Rectal smooth muscle tissue (tissue), 1 donor: ENCODE measurements at regions not wholly inside any gene's neighbourhood (a gene's known extent, or its start where the extent isn't known, plus 50 kb on each side); places are given as distances from the start of the nearest gene placed in this dataset.
A peak's percentile ranks its signal among the peaks of the same experiment; 100 is the strongest.
"Not testable (repeated sequence)": the region's sequence is repeated elsewhere in the genome, so short reads cannot be mapped to it uniquely, and the experiment has no call there.

ENCODE experiments used
- H3K27ac ChIP-seq: one replicate; pipeline ENCODE4 v1.7.0; 2013; ENCODE audit warnings: low read depth, low read length, inconsistent platforms
- H3K27me3 ChIP-seq: one replicate; pipeline ENCODE4 v1.7.0; 2013; ENCODE audit warnings: low read length; ENCODE audit not compliant: control insufficient read depth, insufficient read depth
- H3K36me3 ChIP-seq: one replicate; pipeline ENCODE4 v1.7.0; 2013; ENCODE audit warnings: low read length; ENCODE audit not compliant: control insufficient read depth, insufficient read depth
- H3K4me1 ChIP-seq: one replicate; pipeline ENCODE4 v1.7.0; 2013; ENCODE audit warnings: low read length; ENCODE audit not compliant: control insufficient read depth, insufficient read depth
- H3K4me3 ChIP-seq: one replicate; pipeline ENCODE4 v1.7.0; 2013; ENCODE audit warnings: low read length
- H3K9ac ChIP-seq: one replicate; pipeline ENCODE4 v1.7.0; 2013; ENCODE audit warnings: low read length

DNA sequence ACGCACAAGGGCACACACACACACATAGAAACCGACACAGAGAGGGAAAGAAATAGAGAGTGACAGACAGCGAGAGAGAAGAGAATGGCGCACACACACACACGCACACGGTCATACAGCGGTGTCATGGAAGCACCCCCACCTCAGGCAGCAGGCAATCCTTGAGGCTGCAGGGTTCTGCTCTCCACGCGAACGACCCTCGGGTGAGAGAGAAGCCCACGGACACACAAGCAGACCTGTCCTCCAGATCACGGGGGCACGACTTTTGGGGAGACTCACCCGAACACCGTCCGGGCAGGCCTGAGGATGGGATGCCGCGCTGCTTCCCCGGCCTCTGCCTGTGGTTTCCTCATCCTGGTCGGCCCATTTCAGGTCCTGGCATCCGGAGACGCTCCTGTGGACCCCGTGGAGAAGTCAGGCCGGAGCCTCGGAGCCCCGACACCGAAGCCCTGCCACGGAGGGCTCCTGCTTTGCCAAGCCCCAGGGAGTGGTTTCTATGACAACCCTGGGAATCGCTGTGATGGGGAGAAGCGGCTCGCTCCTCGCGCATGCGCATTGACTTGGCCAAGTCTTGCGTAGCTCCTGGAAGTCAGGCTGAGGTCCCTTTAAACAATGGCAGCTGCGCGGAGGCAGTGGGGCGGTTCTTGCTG lies 118.2 kb upstream of the KCNJ18 start:
- Histone ChIP-seq H3K27ac (peak overlapping the region; percentile 32), H3K4me1 (no peaks in the 10 kb centered on the region), H3K9ac (no peak overlapping the region), H3K36me3 (no peaks in the 10 kb centered on the region), H3K4me3 (peak overlapping the region; percentile 63), H3K27me3 (no peaks in the 10 kb centered on the region)

DNA sequence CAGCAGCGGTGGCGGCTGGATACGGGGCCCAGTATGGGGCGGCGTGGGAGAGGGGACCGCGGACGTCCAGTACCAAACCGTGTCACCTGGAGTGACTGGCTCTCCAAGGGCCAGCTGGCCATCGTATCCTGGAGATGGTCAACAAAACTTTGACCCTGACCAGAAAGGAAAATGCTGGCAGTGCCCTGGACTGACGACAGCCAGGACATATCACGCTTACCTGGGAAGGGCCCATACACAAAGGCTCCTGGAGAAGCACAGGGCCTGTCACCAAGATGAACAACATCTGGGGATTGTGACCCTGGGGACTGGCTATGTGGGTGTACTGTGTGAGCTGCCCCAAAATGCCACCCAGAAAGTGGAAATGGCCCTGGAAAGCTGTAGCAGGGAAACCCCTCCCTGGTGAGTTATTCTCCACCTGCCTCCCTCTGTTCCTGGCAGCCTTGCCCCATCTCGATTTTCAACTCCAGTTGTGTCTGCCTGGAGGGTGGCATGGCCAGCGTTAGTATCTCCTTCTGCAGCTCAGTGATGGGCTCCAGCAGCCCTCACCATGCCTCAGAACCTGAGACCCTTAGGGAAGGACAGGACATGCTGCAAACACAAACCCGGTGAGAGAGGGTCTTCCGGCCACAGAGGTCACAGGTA lies 117.6 kb upstream of the KCNJ18 start:
- not testable (repeated sequence) for H3K27me3 ChIP-seq, H3K9ac ChIP-seq, H3K27ac ChIP-seq, H3K36me3 ChIP-seq, H3K4me1 ChIP-seq
- H3K4me3 ChIP-seq = peak overlapping the region; percentile 48

DNA sequence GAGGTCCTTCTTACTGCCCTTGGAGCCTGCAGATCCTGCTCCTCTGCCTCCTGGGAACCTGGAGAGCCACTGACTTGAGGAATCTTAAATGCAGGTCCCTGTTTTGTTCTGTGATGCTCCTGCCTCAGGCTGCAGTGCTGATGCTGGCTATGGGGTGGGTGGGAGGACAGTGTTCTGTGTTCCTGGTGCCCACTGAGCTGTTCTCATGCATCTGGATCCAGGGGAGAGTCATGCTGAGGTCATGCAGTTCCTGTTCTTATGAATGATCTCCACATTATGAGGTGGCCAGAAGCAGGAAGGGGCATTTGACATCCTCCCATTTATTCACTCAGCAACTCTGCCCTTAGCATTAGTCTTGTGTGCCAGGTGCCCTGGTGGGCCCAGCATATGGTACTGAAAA lies 113.5 kb upstream of the KCNJ18 start:
- H3K4me1 ChIP-seq, H3K9ac ChIP-seq, H3K27me3 ChIP-seq, H3K27ac ChIP-seq, H3K4me3 ChIP-seq, H3K36me3 ChIP-seq: not testable (repeated sequence)

DNA sequence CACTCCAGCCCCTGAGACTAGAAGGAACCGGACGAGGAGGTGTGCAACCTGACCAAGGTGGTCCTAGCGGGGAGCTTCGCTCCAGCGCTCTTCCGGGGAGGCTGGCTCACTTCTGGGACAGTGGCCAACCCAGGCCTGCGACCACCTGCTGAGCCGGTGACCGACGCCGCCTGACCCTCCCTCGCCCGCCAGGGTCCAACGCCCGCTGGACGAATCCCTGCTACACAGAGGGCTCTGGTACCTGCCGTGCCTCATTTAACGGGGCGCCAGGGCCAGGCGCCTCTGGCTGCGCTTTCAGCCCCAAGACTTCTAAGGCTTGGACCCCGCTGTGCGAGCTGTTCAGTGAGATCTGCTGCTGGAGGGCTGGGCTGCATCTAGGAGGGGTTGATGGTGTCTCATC lies 99.5 kb upstream of the KCNJ18 start:
- no peaks in the 10 kb centered on the region for H3K27me3 ChIP-seq
- no peak overlapping the region for H3K27ac ChIP-seq
- H3K4me1 ChIP-seq = no peaks in the 10 kb centered on the region
- H3K36me3 ChIP-seq = no peaks in the 10 kb centered on the region
- no peak overlapping the region for H3K4me3 ChIP-seq
- H3K9ac ChIP-seq = no peak overlapping the region

DNA sequence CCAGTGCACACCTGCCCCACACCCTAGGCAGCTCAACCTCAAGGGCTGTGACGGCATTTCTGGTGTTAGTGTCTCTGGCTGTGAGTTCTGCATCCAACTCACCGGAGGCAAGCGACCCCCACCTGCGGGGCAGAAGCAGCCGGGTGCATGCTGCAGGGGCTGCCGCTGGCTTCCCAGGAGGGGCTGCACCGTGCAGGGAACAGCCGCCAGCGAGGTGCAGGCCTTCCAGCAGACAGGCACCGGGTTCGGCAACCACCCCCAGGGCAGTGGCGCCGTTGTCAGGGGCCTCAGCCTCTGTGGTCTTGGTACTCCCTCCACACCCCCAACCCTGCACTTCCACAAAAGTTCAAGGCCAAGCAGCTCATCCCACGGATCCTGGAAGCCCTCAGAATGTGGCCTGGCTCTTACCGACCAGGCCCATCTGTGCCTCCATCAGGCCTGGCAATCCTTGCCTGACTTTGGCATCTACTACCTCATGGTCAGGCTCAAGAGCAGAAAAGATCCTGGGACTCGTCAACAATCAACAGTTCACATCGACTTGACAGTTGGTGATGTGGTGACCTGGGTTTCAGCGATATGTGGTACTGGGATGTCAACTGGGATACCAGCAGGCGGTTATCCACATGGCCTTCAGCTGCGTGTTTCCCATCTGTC lies 98.7 kb upstream of the KCNJ18 start:
- not testable (repeated sequence) for H3K36me3 ChIP-seq, H3K4me1 ChIP-seq, H3K27me3 ChIP-seq, H3K27ac ChIP-seq, H3K9ac ChIP-seq, H3K4me3 ChIP-seq

DNA sequence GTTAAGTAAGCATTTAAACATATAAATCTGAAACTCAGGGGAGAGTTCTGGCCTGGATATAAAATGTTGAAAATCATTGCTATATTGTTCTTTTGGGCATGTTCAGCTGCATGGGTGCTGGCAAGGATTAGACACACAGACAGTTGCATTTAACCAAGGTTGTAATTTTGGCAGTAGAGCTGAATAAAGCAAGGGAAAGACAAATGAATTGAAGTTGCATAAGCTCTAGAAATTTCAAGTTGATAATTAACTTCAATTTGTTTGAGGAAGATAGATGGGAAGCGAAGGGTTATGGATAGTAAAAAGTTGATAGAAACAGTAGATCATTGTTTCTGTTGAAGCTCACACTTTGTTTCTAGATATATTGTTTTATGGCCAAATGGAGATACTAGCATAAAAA lies 97.2 kb upstream of the KCNJ18 start:
- H3K27ac ChIP-seq = no peak overlapping the region
- H3K27me3 ChIP-seq = no peaks in the 10 kb centered on the region
- no peaks in the 10 kb centered on the region for H3K4me1 ChIP-seq
- H3K4me3 ChIP-seq = no peak overlapping the region
- no peaks in the 10 kb centered on the region for H3K36me3 ChIP-seq
- H3K9ac ChIP-seq = no peak overlapping the region

DNA sequence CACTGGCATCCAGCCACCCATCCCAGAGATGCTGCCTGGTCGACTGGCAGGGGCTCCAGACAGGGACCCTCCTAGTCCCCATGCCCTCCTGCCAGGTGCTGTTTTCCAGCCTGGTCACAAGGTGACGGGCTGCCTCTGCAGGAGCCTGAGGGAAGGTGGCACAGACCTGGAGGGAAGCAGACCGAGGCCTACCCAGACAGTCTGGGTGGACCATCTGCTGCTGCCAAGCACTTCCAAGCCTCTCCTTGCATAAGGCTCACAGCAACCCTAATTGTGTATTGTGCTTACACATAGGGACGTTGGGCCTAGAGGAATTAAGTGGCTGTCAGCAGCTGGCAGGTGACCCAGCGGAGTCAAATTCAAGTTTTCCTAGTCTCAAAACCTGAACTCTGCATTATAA lies 90.1 kb upstream of the KCNJ18 start:
- Histone ChIP-seq H3K9ac (no peak overlapping the region), H3K36me3 (no peaks in the 10 kb centered on the region), H3K27me3 (no peaks in the 10 kb centered on the region), H3K4me1 (no peaks in the 10 kb centered on the region), H3K27ac (no peak overlapping the region), H3K4me3 (no peak overlapping the region)

DNA sequence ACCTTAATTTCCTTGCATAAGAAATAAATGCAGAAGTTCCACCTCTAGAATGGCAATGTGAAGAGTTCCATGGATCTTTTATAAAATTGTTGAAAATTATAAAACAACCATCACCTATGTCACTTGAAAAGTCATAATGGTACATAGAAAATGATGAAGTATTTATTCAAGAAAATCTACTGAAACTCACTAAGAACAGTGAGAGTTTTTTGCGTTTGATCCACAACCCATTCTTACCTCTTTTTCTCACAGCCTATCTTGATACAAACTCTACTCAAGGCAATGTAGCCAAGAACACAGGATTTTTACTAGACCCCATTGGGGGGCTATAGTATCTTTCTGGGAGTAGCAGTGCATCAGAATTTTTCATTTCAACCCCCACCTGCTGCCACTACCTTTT lies 89.0 kb upstream of the KCNJ18 start:
- H3K4me1 ChIP-seq, H3K4me3 ChIP-seq, H3K36me3 ChIP-seq, H3K27me3 ChIP-seq, H3K9ac ChIP-seq, H3K27ac ChIP-seq: not testable (repeated sequence)

DNA sequence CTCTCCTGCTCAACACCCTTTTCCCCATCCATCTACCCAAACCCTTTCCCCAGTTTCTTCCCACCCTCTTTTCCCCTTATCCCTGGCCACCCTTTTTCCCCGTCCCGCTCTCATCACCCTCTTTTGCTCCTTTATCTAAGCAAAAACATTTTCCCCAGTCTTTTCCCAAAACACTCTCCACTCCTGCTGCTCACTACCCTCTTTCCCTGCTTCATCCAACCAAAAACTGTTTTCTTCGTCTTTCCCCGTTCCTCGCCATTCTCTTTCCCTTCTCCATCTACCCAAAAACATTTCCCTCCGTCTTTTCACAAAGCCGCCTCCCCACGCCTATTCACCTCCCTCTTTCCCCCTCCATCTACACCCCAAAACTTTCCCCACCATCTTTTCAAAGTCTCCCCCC lies 80.9 kb upstream of the KCNJ18 start:
- not testable (repeated sequence) for H3K4me1 ChIP-seq, H3K9ac ChIP-seq, H3K4me3 ChIP-seq, H3K27me3 ChIP-seq, H3K27ac ChIP-seq, H3K36me3 ChIP-seq

DNA sequence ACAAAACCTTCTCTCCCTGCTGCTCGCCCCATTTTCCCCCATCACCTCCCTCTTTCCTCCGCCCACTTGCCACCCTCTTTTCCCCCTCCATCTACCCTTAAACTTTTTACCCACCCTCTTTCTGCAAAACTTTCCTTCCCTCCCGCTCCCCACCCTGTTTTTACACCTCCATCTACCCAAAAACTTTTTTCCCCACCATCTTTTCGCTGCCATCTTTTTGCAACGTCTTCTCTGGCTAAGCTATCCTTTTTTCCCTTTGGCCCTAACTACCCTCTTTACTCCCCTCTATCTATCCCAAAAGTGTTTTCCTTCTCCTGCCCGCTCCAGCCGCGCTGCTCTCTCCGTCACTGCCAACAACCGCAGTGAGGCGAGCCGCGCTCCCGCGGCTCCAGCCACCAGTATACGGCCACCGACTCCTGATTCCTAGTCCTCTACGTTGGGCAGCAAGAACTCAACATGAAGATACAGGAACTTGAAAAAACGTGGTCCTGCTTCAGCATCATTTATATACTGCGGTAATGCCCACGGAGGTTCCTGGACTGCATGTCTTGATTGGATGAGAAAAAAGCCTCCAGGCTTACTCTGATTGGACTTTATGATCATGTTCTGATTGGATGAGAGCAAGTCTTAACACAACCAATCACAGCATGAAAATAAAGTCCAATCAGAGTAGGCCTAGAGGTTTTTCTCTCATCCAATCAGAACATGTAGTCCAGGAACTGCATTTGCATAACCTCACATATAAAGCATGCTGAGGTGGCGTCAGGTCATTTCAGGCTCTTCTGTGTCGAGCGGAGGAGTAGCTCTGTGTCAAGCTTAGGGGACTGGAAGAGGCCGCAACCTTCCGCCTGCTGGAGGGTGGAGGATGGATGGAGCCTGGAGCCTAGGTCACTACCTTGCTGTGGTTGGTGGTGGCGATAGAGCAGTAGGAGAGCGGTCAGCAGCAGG lies 79.9 kb upstream of the KCNJ18 start:
- not testable (repeated sequence) for H3K4me3 ChIP-seq, H3K27ac ChIP-seq, H3K36me3 ChIP-seq, H3K4me1 ChIP-seq, H3K27me3 ChIP-seq, H3K9ac ChIP-seq

DNA sequence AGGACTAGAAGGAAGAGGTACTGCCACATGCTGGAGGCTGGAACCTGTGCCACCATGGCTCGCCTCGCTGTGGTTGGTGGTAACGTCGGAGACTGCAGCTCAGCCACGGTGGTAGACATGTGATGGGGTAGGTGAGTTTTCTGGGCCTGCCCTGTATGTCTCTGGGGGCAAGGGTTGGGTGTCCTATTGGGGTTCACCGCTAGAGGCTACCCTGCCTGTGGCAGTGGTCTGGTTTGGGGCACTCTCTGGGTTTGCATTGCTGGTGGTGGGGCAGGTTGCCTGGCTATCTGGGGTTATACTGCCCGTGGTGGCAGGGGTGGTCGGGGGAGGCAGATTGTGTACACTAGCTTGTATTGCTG lies 79.3 kb upstream of the KCNJ18 start:
- Histone ChIP-seq H3K36me3 (no peaks in the 10 kb centered on the region), H3K27me3 (no peaks in the 10 kb centered on the region), H3K9ac (no peak overlapping the region), H3K4me1 (no peaks in the 10 kb centered on the region), H3K27ac (no peak overlapping the region), H3K4me3 (no peak overlapping the region)

DNA sequence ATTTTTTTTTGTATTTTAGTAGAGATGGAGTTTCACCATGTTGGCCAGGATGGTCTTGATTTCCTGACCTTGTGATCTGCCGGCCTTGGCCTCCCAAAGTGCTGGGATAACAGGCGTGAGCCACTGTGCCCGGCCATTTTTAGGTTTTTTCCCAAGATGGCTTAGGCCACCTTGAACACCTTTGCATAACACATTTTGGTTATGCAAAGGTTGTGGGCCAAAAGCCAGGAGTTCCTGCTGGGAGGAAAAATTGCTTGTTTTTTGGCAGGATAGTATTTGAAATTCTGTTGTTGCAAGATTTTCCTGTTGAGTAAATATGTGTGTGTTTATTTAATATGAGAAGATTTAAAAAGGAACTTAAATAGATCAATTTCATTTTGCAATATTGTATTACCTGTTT lies 65.3 kb upstream of the KCNJ18 start:
- H3K27ac ChIP-seq, H3K4me3 ChIP-seq, H3K36me3 ChIP-seq, H3K9ac ChIP-seq, H3K27me3 ChIP-seq, H3K4me1 ChIP-seq: not testable (repeated sequence)
